ENCODE measurements at regions not wholly inside any gene's neighbourhood (a gene's known extent, or its start where the extent isn't known, plus 50 kb on each side); places are given as distances from the start of the nearest gene placed in this dataset.

- no peak for TF ChIP-seq CTCF (conservative IDR thresholded peaks at IDR 0.05; ENCODE audit: low read length)
- no peak for TF ChIP-seq EZH2phosphoT487 (IDR thresholded peaks at IDR 0.05; ENCODE audit: borderline replicate concordance)
These were observed 186.0 kb downstream of the ANKRD30B start for GRCh38 chr18:14933964-14934363.

Data from Loucy (cell line).